Tibial nerve (tissue), 4 donors: ENCODE measurements at regions not wholly inside any gene's neighbourhood (a gene's known extent, or its start where the extent isn't known, plus 50 kb on each side); places are given as distances from the start of the nearest gene placed in this dataset.

Experiments
- DNase-seq, 2 donors: peaks; one replicate each; pipeline ENCODE4 v3.0.0-alpha.2; 2019; ENCODE audit warnings: low spot score in 2 of 2
- H3K27ac ChIP-seq, 4 donors: fragments of 200-600 bp; sonication (generic) in 3 of 4; one replicate each; pipeline ENCODE4 v1.5.1; 2017 to 2019; ENCODE audit warnings: mild to moderate bottlenecking in 1 of 4
- H3K27me3 ChIP-seq, 2 donors: fragments of 200-600 bp; sonication (generic) in 1 of 2; one replicate each; pipeline versions ENCODE4 v1.5.1 to v1.6.0; 2017 to 2019
- H3K36me3 ChIP-seq, 3 donors: fragments of 200-600 bp; sonication (generic); one replicate each; pipeline ENCODE4 v1.5.1; 2018 to 2019
- H3K4me1 ChIP-seq, 4 donors: fragments of 200-600 bp; sonication (generic) in 3 of 4; one replicate each; pipeline ENCODE4 v1.5.1; 2017 to 2019
- H3K4me3 ChIP-seq, 4 donors: fragments of 200-600 bp; sonication (generic) in 3 of 4; one replicate each; pipeline ENCODE4 v1.5.1; 2017 to 2019; ENCODE audit warnings: mild to moderate bottlenecking in 1 of 4, moderate library complexity in 1 of 4
- H3K9me3 ChIP-seq, 4 donors: fragments of 200-600 bp; sonication (generic) in 3 of 4; one replicate each; pipeline ENCODE4 v1.5.1; 2017 to 2019
- EP300 ChIP-seq, 2 donors: sonication (generic); formaldehyde crosslinking; IDR thresholded peaks; one replicate each; pipeline ENCODE4 v1.6.1; 2017; ENCODE audit warnings: antibody characterized with exemption in 2 of 2, mild to moderate bottlenecking in 1 of 2
- POLR2A ChIP-seq, 2 donors: fragments of 450-650 bp; IDR thresholded peaks; one replicate each; pipeline ENCODE4 v1.6.1; 2017; ENCODE audit warnings: antibody characterized with exemption in 2 of 2, mild to moderate bottlenecking in 2 of 2, moderate library complexity in 2 of 2
- WGBS, 2 donors: methylation state at CpG; one replicate each; pipeline ENCODE4 v1.1.5; 2018; 5-methylcytosine and 5-hydroxymethylcytosine counted together
- TF ChIP-seq, protein P1 (sequence below), 5 experiments: fragments of 200-600 bp in 3 of 5; fragments of 450-650 bp in 2 of 5; sonication (generic) in 3 of 5; IDR thresholded peaks; one replicate each; pipeline ENCODE4 v1.5.1; 2016 to 2019; ENCODE audit warnings: antibody characterized with exemption in 5 of 5, mild to moderate bottlenecking in 3 of 5, moderate library complexity in 2 of 5

DNA sequence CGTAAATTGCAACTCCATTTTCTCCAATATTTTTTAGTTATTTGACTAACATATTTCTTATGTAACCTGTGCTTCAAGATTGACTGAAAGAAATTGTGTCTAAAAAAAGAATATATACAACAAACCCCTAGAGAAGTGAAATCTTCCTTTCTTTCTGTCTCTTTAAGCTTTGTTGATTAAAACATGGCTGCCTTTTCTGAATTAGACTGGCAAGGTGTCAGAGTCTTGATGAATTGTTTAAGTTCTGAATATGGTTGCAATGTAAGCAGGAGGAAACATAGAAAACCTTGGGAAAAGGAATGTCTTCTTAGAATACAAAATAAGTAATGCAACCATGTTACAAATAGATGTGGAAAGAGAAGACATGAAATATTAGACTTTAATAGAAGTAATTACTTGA lies 209.8 kb upstream of the CTNND2 start:
- no peak for DNase-seq
- Histone ChIP-seq H3K27ac (no peak overlapping the region), H3K27me3 (no peaks in the 10 kb centered on the region), H3K4me1 (no peaks in the 10 kb centered on the region), H3K4me3 (no peak overlapping the region), H3K36me3 (no peaks in the 10 kb centered on the region), H3K9me3 (no peaks in the 10 kb centered on the region)
- no peak for TF ChIP-seq EP300 (IDR thresholded peaks at IDR 0.05)
- TF ChIP-seq, protein P1, sequence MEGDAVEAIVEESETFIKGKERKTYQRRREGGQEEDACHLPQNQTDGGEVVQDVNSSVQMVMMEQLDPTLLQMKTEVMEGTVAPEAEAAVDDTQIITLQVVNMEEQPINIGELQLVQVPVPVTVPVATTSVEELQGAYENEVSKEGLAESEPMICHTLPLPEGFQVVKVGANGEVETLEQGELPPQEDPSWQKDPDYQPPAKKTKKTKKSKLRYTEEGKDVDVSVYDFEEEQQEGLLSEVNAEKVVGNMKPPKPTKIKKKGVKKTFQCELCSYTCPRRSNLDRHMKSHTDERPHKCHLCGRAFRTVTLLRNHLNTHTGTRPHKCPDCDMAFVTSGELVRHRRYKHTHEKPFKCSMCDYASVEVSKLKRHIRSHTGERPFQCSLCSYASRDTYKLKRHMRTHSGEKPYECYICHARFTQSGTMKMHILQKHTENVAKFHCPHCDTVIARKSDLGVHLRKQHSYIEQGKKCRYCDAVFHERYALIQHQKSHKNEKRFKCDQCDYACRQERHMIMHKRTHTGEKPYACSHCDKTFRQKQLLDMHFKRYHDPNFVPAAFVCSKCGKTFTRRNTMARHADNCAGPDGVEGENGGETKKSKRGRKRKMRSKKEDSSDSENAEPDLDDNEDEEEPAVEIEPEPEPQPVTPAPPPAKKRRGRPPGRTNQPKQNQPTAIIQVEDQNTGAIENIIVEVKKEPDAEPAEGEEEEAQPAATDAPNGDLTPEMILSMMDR (IDR thresholded peaks at IDR 0.05) = no peak
- no peak for TF ChIP-seq POLR2A (IDR thresholded peaks at IDR 0.05)
- 91 to 96% methylated on average over 1 of the region's 1 CpG for WGBS, 2 donors

DNA sequence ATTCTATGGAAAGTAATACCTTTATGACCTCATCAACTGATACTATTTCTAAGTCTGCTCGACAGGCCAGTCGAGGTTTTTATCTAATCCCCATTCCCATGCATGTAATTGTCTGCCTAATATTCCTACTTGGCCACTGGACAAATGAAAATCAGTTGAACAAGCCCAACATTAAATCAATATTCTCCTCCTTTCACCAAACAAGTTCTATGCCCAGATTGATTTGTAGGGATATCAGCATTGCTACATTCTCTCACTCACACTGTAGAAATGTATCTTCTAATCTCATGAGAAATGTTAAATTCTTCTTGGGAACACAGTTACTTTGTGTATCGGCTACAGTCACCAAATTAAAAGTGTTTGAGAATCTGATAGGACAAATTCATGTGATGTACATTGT lies 208.8 kb upstream of the CTNND2 start:
- Histone ChIP-seq H3K4me1 (no peaks in the 10 kb centered on the region), H3K9me3 (no peaks in the 10 kb centered on the region), H3K4me3 (no peak overlapping the region), H3K36me3 (no peaks in the 10 kb centered on the region), H3K27ac (no peak overlapping the region), H3K27me3 (no peaks in the 10 kb centered on the region)
- no peak for DNase-seq
- WGBS, 2 donors = 83% methylated on average over 3 of the region's 3 CpGs
- TF ChIP-seq POLR2A (IDR thresholded peaks at IDR 0.05) (no peak), EP300 (IDR thresholded peaks at IDR 0.05) (no peak)
- TF ChIP-seq, protein P1 (IDR thresholded peaks at IDR 0.05) = no peak

DNA sequence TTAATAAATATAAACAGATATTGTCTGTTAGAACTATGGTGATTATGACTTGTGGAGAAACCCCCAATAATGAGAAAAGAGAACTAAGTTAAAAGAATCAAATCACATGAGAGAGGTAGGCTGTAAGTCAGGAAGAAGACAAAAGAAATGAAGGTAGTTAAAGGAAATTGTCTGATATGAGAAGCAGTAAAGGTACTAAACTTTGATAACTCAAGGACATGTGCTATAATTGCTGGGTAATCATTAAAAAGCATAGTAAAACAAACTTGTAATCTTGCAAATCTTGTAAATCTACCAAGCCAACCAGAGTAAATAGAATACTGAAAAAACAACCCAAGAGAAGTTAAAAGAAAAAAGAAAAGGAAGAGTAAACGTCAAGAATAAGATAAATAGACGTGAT lies 207.0 kb upstream of the CTNND2 start:
- WGBS, 2 donors = 70 to 81% methylated on average over 2 of the region's 2 CpGs
- TF ChIP-seq, protein P1 (IDR thresholded peaks at IDR 0.05) = no peak
- TF ChIP-seq POLR2A (IDR thresholded peaks at IDR 0.05) (no peak), EP300 (IDR thresholded peaks at IDR 0.05) (no peak)
- DNase-seq = no peak
- Histone ChIP-seq H3K4me1 (no peaks in the 10 kb centered on the region), H3K4me3 (no peak overlapping the region), H3K27me3 (no peaks in the 10 kb centered on the region), H3K36me3 (no peaks in the 10 kb centered on the region), H3K9me3 (no peaks in the 10 kb centered on the region), H3K27ac (no peak overlapping the region)

DNA sequence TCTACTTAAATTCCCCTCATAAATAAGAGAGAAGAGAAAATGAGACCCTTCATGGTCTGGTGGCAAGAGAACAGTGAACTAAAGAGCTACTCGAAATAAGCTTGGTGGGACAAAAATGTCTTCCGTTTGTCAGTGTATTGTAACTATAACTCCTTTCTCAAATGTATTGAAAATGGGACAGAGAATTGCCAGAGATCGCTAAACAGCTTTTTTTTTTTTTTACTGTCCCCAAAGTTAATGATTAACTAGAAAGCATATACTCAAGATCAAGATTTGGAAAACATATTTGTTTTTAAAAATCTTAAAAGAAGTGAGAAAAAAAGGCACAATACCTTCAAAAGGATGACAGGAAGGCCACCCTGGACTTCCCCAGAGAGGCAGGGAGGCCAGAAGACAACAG lies 206.4 kb upstream of the CTNND2 start:
- Histone ChIP-seq H3K9me3 (no peaks in the 10 kb centered on the region), H3K4me3 (no peak overlapping the region), H3K27me3 (no peaks in the 10 kb centered on the region), H3K36me3 (no peaks in the 10 kb centered on the region), H3K27ac (no peak overlapping the region), H3K4me1 (no peaks in the 10 kb centered on the region)
- no peak for DNase-seq
- WGBS, 2 donors = 84 to 88% methylated on average over 3 of the region's 3 CpGs
- no peak for TF ChIP-seq POLR2A (IDR thresholded peaks at IDR 0.05)
- TF ChIP-seq, protein P1 (IDR thresholded peaks at IDR 0.05) = no peak
- TF ChIP-seq EP300 (IDR thresholded peaks at IDR 0.05) = no peak

DNA sequence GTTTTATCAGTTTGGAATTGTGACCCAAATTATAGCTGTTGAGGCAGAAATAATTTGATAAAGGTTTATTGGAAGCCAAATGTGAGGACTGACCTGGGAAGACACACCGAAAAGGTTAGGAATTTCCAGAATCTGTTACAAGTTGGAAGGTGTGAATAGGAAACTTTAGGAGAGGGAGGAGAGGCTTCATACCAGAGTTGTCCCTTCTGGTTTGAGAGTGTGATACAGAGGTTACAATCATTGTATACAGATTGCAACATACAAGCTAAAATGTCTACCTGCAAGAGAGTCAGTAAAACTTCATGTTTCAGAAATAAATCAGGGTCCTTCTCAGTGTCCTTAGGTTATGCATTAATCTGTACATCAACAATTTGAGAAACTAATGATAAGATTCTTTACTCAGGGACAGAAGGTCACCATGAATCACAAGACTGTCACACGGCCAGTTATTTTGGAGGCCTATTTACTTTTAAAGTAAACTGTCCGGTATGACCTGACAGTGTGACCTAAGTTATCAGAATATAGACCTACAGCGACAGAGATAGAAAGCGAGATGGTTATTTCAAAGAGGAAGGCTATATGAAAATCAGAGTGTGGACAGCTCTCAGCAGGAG lies 204.9 kb upstream of the CTNND2 start:
- no peaks in the 10 kb centered on the region for H3K9me3 ChIP-seq
- no peaks in the 10 kb centered on the region for H3K4me1 ChIP-seq
- H3K27ac ChIP-seq = no peak overlapping the region
- 78 to 84% methylated on average over 5 of the region's 5 CpGs for WGBS, 2 donors
- H3K4me3 ChIP-seq = no peak overlapping the region
- H3K36me3 ChIP-seq = no peaks in the 10 kb centered on the region
- no peak for DNase-seq
- H3K27me3 ChIP-seq = no peaks in the 10 kb centered on the region
- TF ChIP-seq EP300 (IDR thresholded peaks at IDR 0.05) (no peak), POLR2A (IDR thresholded peaks at IDR 0.05) (no peak)
- TF ChIP-seq, protein P1 (IDR thresholded peaks at IDR 0.05) = no peak
